ENCODE measurements at regions not wholly inside any gene's neighbourhood (a gene's known extent, or its start where the extent isn't known, plus 50 kb on each side); places are given as distances from the start of the nearest gene placed in this dataset.

DNA sequence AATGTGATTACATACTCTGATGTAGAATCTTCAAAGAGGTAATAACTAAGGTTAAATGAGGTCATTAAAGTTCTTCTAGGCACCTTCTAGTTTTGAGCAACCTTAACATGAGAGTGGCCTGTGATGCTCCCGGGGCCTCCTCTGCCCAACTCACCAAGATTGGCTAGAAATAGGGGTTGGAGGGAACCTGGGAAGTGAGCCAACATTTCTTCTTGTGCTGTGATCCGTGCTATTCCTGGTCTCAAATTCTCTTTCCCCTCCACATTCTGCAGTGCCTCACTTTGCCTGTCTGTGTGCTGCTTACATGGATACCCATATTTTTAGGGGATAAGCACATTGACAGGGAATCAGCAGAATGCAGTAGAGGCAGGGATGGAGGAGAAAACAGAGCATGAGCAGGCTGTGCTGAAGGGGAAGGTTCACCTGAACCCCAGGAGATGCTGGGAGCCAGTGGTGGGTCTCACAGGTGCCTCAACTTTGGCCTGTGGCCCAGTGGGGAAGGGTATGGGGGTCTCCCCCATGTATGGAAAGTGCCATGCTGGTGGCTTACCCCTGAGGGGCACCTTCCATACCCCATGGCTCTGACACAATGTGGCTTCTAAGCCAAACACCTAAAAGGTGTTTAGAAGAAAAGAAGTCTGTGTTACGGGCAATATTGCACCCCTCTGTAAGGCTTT lies 164.7 kb upstream of the CHD6 start:
- intact Hi-C loops (cut with micrococcal nuclease) (no loop called here), in situ Hi-C loops (cut with MboI; ENCODE audit: low sequenced_read_pairs) (no loop called here), dilution Hi-C loops (cut with HindIII; ENCODE audit: low sequenced_read_pairs, unreplicated experiment) (no loop called here)
- H2BK15ac ChIP-seq (ENCODE audit: low read depth, low read length) = no peak overlapping the region
- no peaks in the 10 kb centered on the region for H3K9me1 ChIP-seq (ENCODE audit: insufficient read depth, low read length)
- no peaks in the 10 kb centered on the region; the same call in 1 of the 2 replicates for H3K27me3 ChIP-seq (ENCODE audit: control insufficient read depth, insufficient read depth, low read length)
- H2BK5ac ChIP-seq (ENCODE audit: low read depth, low read length, poor library complexity, severe bottlenecking) = no peak overlapping the region
- no CpG with 5 or more reads among the region's 3 CpGs for WGBS, 2 experiments (ENCODE audit: extremely low coverage in 2 of 2, insufficient read length in 1 of 2)
- H2BK20ac ChIP-seq (ENCODE audit: low read depth, low read length) = no peak overlapping the region
- no peak overlapping the region for H3K4ac ChIP-seq (ENCODE audit: low read depth, low read length)
- H3K14ac ChIP-seq (replicated peaks; ENCODE audit: low read depth, low read length) = no peak overlapping the region
- H3K9ac ChIP-seq (ENCODE audit: low read depth, low read length) = no peak overlapping the region
- H3K79me1 ChIP-seq (ENCODE audit: low read depth in 1 of 2, low read length in 2 of 2) = no peaks in the 10 kb centered on the region
- ATAC-seq (ENCODE audit: low read depth) (no peak), DNase-seq (no peak)
- H2BK120ac ChIP-seq (ENCODE audit: low read depth, low read length) = no peak overlapping the region
- H4K5ac ChIP-seq (ENCODE audit: low read depth, low read length) = no peak overlapping the region
- TF ChIP-seq SMC3 (IDR thresholded peaks at IDR 0.05; ENCODE audit: low read depth, low read length) (no peak), MAZ (IDR thresholded peaks at IDR 0.05; ENCODE audit: borderline replicate concordance, low read depth, low read length) (no peak), FOS (IDR thresholded peaks at IDR 0.05; ENCODE audit: low read depth, low read length) (no peak), BHLHE40 (IDR thresholded peaks at IDR 0.05; ENCODE audit: low read depth, low read length) (no peak), MXI1 (IDR thresholded peaks at IDR 0.05; ENCODE audit: borderline replicate concordance, low read depth, low read length) (no peak)
- TF ChIP-seq, protein P1, sequence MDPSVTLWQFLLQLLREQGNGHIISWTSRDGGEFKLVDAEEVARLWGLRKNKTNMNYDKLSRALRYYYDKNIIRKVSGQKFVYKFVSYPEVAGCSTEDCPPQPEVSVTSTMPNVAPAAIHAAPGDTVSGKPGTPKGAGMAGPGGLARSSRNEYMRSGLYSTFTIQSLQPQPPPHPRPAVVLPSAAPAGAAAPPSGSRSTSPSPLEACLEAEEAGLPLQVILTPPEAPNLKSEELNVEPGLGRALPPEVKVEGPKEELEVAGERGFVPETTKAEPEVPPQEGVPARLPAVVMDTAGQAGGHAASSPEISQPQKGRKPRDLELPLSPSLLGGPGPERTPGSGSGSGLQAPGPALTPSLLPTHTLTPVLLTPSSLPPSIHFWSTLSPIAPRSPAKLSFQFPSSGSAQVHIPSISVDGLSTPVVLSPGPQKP (IDR thresholded peaks at IDR 0.05; ENCODE audit: borderline replicate concordance, low read depth, low read length) = no peak
- TF ChIP-seq, protein P2, sequence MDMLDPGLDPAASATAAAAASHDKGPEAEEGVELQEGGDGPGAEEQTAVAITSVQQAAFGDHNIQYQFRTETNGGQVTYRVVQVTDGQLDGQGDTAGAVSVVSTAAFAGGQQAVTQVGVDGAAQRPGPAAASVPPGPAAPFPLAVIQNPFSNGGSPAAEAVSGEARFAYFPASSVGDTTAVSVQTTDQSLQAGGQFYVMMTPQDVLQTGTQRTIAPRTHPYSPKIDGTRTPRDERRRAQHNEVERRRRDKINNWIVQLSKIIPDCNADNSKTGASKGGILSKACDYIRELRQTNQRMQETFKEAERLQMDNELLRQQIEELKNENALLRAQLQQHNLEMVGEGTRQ (IDR thresholded peaks at IDR 0.05; ENCODE audit: low read depth, low read length) = no peak
- no peak overlapping the region for H3K56ac ChIP-seq (ENCODE audit: extremely low read depth, insufficient read depth, low read length)
- H3K9me3 ChIP-seq (ENCODE audit: control insufficient read depth, insufficient read depth, low read length) = peaks cover 3% of the 10 kb centered on the region; the same call in 1 of the 2 replicates
- H3K18ac ChIP-seq (ENCODE audit: low read depth, low read length) = no peak overlapping the region
- no peak overlapping the region for H4K8ac ChIP-seq (ENCODE audit: low read depth in 2 of 2, low read length in 2 of 2)
- H2AFZ ChIP-seq (replicated peaks; ENCODE audit: low read length, poor library complexity) = no peak overlapping the region
- H3K4me1 ChIP-seq (ENCODE audit: control insufficient read depth, insufficient read depth, low read length) = no peaks in the 10 kb centered on the region
- ChIA-PET POLR2A (ENCODE audit: unreplicated experiment) (no interaction called here), CTCF (no interaction called here)
- no peak overlapping the region for H3K4me3 ChIP-seq (ENCODE audit: insufficient read depth, low read depth, low read length)
- no TSS peak for BruUV-seq (replicated peaks)
- H4K20me1 ChIP-seq (ENCODE audit: insufficient read depth, low read length) = no peaks in the 10 kb centered on the region
- H3K4me2 ChIP-seq (ENCODE audit: low read depth, low read length) = no peak overlapping the region
- H2AK9ac ChIP-seq (replicated peaks; ENCODE audit: low read depth, low read length, poor library complexity) = no peak overlapping the region
- no peak overlapping the region for H2AK5ac ChIP-seq (ENCODE audit: low read depth, low read length)
- no peak overlapping the region for H4K91ac ChIP-seq (ENCODE audit: insufficient read depth, low read depth, low read length)
- H3K27ac ChIP-seq (ENCODE audit: insufficient read depth, low read length) = no peak overlapping the region
- H3K36me3 ChIP-seq (ENCODE audit: control insufficient read depth, insufficient read depth, low read length) = no peaks in the 10 kb centered on the region
- H3K23ac ChIP-seq (ENCODE audit: low read depth, low read length) = no peak overlapping the region
